IMR-90 (cell line): ENCODE measurements at regions not wholly inside any gene's neighbourhood (a gene's known extent, or its start where the extent isn't known, plus 50 kb on each side); places are given as distances from the start of the nearest gene placed in this dataset.

Experiments used
- ATAC-seq: fragments of 200-7000 bp; cut with Tn5 transposase; 2 replicates; pipeline ENCODE4 v1.9.1; 2020; ENCODE audit warnings: low read depth, mild to moderate bottlenecking, moderate library complexity
- BruUV-seq: library from RNA; stranded (reverse); fragments of 400-500 nt; replicated peaks from 2 replicates; lab custom pipeline; 2021; lab: Mats Ljungman, UMichigan
- CTCF ChIA-PET: fragments of 300-600 bp; formaldehyde crosslinking; extraction: SDS; loops from one replicate; lab custom pipeline; 2021; ENCODE audit warnings: antibody characterized with exemption; lab: Yijun Ruan, JAX
- POLR2A ChIA-PET: fragments of 300-600 bp; sonication (Branson Sonifier 250); formaldehyde crosslinking; loops from one replicate; lab custom pipeline; 2022; ENCODE audit warnings: antibody characterized with exemption; ENCODE audit not compliant: unreplicated experiment; lab: Charles Lee
- DNase-seq: peaks from one replicate; pipeline ENCODE4 v3.0.0; 2013
- H2AFZ ChIP-seq: replicated peaks from 2 replicates; pipeline ENCODE3; 2013; ENCODE audit warnings: low read length, mild to moderate bottlenecking; ENCODE audit not compliant: poor library complexity
- H2AK5ac ChIP-seq: 2 replicates; pipeline ENCODE4 v1.6.1; 2013; ENCODE audit warnings: low read depth, low read length, inconsistent platforms
- H2AK9ac ChIP-seq: replicated peaks from 2 replicates; pipeline ENCODE3; 2013; ENCODE audit warnings: mild to moderate bottlenecking, low read depth, low read length, moderate library complexity; ENCODE audit not compliant: poor library complexity
- H2BK120ac ChIP-seq: 2 replicates; pipeline ENCODE4 v1.6.1; 2013; ENCODE audit warnings: low read depth, low read length, inconsistent platforms
- H2BK15ac ChIP-seq: 3 replicates; pipeline ENCODE4 v1.6.1; 2013; ENCODE audit warnings: low read depth, low read length, inconsistent platforms
- H2BK20ac ChIP-seq: 2 replicates; pipeline ENCODE4 v1.6.1; 2013; ENCODE audit warnings: low read depth, mild to moderate bottlenecking, inconsistent platforms, low read length, moderate library complexity
- H2BK5ac ChIP-seq: 2 replicates; pipeline ENCODE4 v1.6.1; 2013; ENCODE audit warnings: mild to moderate bottlenecking, low read depth, low read length, inconsistent platforms; ENCODE audit not compliant: poor library complexity, severe bottlenecking
- H3K14ac ChIP-seq: replicated peaks from 2 replicates; pipeline ENCODE4 v1.6.1; 2013; ENCODE audit warnings: low read depth, low read length, inconsistent platforms
- H3K18ac ChIP-seq: 2 replicates; pipeline ENCODE4 v1.6.1; 2013; ENCODE audit warnings: low read depth, low read length, control low read depth
- H3K23ac ChIP-seq: 2 replicates; pipeline ENCODE4 v1.6.1; 2013; ENCODE audit warnings: low read depth, low read length, inconsistent platforms
- H3K27ac ChIP-seq: 2 replicates; pipeline ENCODE4 v1.5.1; 2013; ENCODE audit warnings: mild to moderate bottlenecking, control low read depth, low read length; ENCODE audit not compliant: insufficient read depth
- H3K27me3 ChIP-seq: 2 replicates; pipeline ENCODE4 v1.6.1; 2013; ENCODE audit warnings: low read length; ENCODE audit not compliant: control insufficient read depth, insufficient read depth
- H3K36me3 ChIP-seq: 2 replicates; pipeline ENCODE4 v1.6.1; 2013; ENCODE audit warnings: low read length, mixed read lengths; ENCODE audit not compliant: control insufficient read depth, insufficient read depth
- H3K4ac ChIP-seq: 2 replicates; pipeline ENCODE4 v1.6.1; 2013; ENCODE audit warnings: low read depth, low read length, inconsistent platforms
- H3K4me1 ChIP-seq: 2 replicates; pipeline ENCODE4 v1.6.1; 2013; ENCODE audit warnings: low read length, mixed read lengths; ENCODE audit not compliant: control insufficient read depth, insufficient read depth
- H3K4me2 ChIP-seq: 2 replicates; pipeline ENCODE4 v1.6.1; 2013; ENCODE audit warnings: low read depth, mild to moderate bottlenecking, control low read depth, low read length, moderate library complexity
- H3K4me3 ChIP-seq: 2 replicates; pipeline ENCODE4 v1.5.1; 2013; ENCODE audit warnings: low read depth, mild to moderate bottlenecking, control low read depth, low read length, moderate library complexity; ENCODE audit not compliant: insufficient read depth
- H3K56ac ChIP-seq: 2 replicates; pipeline ENCODE4 v1.6.1; 2013; ENCODE audit warnings: low read length, inconsistent platforms; ENCODE audit not compliant: insufficient read depth; ENCODE audit errors: extremely low read depth
- H3K79me1 ChIP-seq, 2 experiments: 2 replicates each; pipeline ENCODE4 v1.6.1; 2013; ENCODE audit warnings: low read length in 2 of 2, inconsistent platforms in 1 of 2, low read depth in 1 of 2
- H3K9ac ChIP-seq: 2 replicates; pipeline ENCODE4 v1.6.1; 2013; ENCODE audit warnings: low read depth, low read length, control low read depth
- H3K9me1 ChIP-seq: 2 replicates; pipeline ENCODE4 v1.6.1; 2013; ENCODE audit warnings: low read length, inconsistent platforms; ENCODE audit not compliant: insufficient read depth
- H3K9me3 ChIP-seq: 2 replicates; pipeline ENCODE4 v1.6.1; 2013; ENCODE audit warnings: low read length; ENCODE audit not compliant: control insufficient read depth, insufficient read depth
- H4K20me1 ChIP-seq: 2 replicates; pipeline ENCODE4 v1.6.1; 2013; ENCODE audit warnings: low read length, inconsistent platforms; ENCODE audit not compliant: insufficient read depth
- H4K5ac ChIP-seq: 2 replicates; pipeline ENCODE4 v1.6.1; 2013; ENCODE audit warnings: mild to moderate bottlenecking, low read depth, low read length, control low read depth
- H4K8ac ChIP-seq, 2 experiments: 2 replicates each; pipeline ENCODE4 v1.6.1; 2013; ENCODE audit warnings: low read depth in 2 of 2, low read length in 2 of 2, control low read depth in 1 of 2, inconsistent platforms in 1 of 2
- H4K91ac ChIP-seq: 2 replicates; pipeline ENCODE4 v1.6.1; 2013; ENCODE audit warnings: low read depth, low read length, inconsistent platforms; ENCODE audit not compliant: insufficient read depth
- CEBPB ChIP-seq: IDR thresholded peaks from 2 replicates; pipeline ENCODE4 v1.6.1; 2012; ENCODE audit warnings: low read depth, low read length, improper control_type of control experiment
- MAZ ChIP-seq: IDR thresholded peaks from 2 replicates; pipeline ENCODE4 v1.6.1; 2012; ENCODE audit warnings: low read depth, mild to moderate bottlenecking, low read length, improper control_type of control experiment, moderate library complexity, borderline replicate concordance
- WGBS, 2 experiments: methylation state at CpG; one replicate each; pipeline versions ENCODE4 v1.1.5 to v1.1.7; 2013; ENCODE audit warnings: missing lambda C conversion rate in 2 of 2; ENCODE audit not compliant: insufficient read length in 1 of 2; ENCODE audit errors: extremely low coverage in 2 of 2; 5-methylcytosine and 5-hydroxymethylcytosine counted together
- dilution Hi-C: fragments of 300-500 bp; cut with HindIII; formaldehyde crosslinking; loops from one replicate; pipeline ENCODE4 v1.14.3; 2018; ENCODE audit warnings: low sequenced_read_pairs; ENCODE audit not compliant: unreplicated experiment
- in situ Hi-C: fragments of 300-500 bp; cut with MboI; formaldehyde crosslinking; loops from 3 replicates; pipeline ENCODE4 v1.14.3; 2019; ENCODE audit warnings: low sequenced_read_pairs, inconsistent platforms, mixed read lengths
- intact Hi-C: fragments of 100-400 bp; cut with micrococcal nuclease; formaldehyde crosslinking; loops from 2 replicates; pipeline ENCODE4 v1.10.0; 2022
- TF ChIP-seq, protein P1 (sequence below): fragments of 150-350 bp; IDR thresholded peaks from 2 replicates; pipeline ENCODE4 v1.6.1; 2016; ENCODE audit warnings: low read depth, mild to moderate bottlenecking, low read length, moderate library complexity, borderline replicate concordance

DNA sequence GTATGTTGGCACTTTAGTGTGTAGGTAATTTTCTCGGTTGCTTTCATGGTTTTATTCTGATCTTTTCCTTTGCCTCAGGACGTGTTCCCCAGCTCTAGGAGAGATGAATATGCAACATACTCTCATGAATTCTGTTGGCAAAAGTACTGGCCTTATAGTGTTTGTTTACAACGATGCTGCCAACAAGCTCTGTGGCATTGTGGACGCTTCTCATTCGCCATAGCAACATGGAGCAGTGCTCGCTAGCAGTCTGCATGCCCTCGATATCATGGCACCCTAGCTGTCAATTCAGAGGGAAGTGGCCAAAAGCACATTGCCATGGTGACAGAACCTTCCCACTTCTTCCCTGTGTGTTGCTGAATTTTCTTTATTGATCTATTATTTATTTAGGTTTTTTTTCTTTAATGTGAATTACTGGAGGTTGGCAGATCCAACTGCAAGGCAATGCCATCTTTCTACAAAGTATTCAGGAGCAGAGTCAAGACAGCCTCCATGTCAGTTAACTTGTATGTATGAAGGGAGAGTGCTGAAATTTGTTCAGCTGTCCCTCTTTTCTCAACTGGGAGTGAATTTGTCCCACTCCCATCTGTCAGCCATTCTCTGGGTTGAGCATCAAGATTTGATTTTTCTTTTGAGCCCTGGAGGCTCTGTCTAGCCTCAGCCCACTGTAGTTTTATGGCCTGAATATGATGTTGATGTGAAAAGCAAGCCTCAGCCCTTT lies 224.9 kb upstream of the VCX3A start:
- H3K56ac ChIP-seq, result no peak overlapping the region
- H3K79me1 ChIP-seq, result no peaks in the 10 kb centered on the region
- H3K9me3 ChIP-seq, result peaks cover 5% of the 10 kb centered on the region
- H3K18ac ChIP-seq, result no peak overlapping the region
- H3K4me2 ChIP-seq, result no peak overlapping the region
- H2BK15ac ChIP-seq, result no peak overlapping the region
- dilution Hi-C loops (no loop called here), in situ Hi-C loops (no loop called here), intact Hi-C loops (no loop called here)
- no peak overlapping the region for H2BK20ac ChIP-seq
- no peak overlapping the region for H2AK5ac ChIP-seq
- no peaks in the 10 kb centered on the region for H3K36me3 ChIP-seq
- DNase-seq, result no peak
- H3K9me1 ChIP-seq, result no peaks in the 10 kb centered on the region
- no peak overlapping the region for H3K27ac ChIP-seq
- no peaks in the 10 kb centered on the region for H3K27me3 ChIP-seq
- no peaks in the 10 kb centered on the region for H3K4me1 ChIP-seq
- TF ChIP-seq CEBPB (no peak), MAZ (no peak)
- TF ChIP-seq, protein P1, sequence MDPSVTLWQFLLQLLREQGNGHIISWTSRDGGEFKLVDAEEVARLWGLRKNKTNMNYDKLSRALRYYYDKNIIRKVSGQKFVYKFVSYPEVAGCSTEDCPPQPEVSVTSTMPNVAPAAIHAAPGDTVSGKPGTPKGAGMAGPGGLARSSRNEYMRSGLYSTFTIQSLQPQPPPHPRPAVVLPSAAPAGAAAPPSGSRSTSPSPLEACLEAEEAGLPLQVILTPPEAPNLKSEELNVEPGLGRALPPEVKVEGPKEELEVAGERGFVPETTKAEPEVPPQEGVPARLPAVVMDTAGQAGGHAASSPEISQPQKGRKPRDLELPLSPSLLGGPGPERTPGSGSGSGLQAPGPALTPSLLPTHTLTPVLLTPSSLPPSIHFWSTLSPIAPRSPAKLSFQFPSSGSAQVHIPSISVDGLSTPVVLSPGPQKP, result no peak
- no CpG with 5 or more reads among the region's 7 CpGs for WGBS, 2 experiments
- H2AK9ac ChIP-seq, result no peak overlapping the region
- no peaks in the 10 kb centered on the region for H4K20me1 ChIP-seq
- no peak overlapping the region for H3K9ac ChIP-seq
- H4K5ac ChIP-seq, result no peak overlapping the region
- H3K4me3 ChIP-seq, result no peak overlapping the region
- H3K4ac ChIP-seq, result no peak overlapping the region
- ATAC-seq, result no peak
- CTCF ChIA-PET, result no interaction called here
- no peak overlapping the region for H4K91ac ChIP-seq
- H3K23ac ChIP-seq, result no peak overlapping the region
- BruUV-seq, result no TSS peak
- H3K14ac ChIP-seq, result no peak overlapping the region
- H2AFZ ChIP-seq, result no peak overlapping the region
- H2BK120ac ChIP-seq, result no peak overlapping the region
- no peak overlapping the region for H2BK5ac ChIP-seq
- POLR2A ChIA-PET, result no interaction called here
- no peak overlapping the region for H4K8ac ChIP-seq
